GM19324 (cell line): ENCODE measurements at regions not wholly inside any gene's neighbourhood (a gene's known extent, or its start where the extent isn't known, plus 50 kb on each side); places are given as distances from the start of the nearest gene placed in this dataset.
"Not testable (repeated sequence)": the region's sequence is repeated elsewhere in the genome, so short reads cannot be mapped to it uniquely, and the experiment has no call there.

Source experiments
- ATAC-seq: cut with Tn5 transposase; IDR thresholded peaks from one replicate; pipeline ENCODE4 v1.9.1; 2021; ENCODE audit warnings: mild to moderate bottlenecking, moderate library complexity; ENCODE audit not compliant: unreplicated experiment, low FRiP score

DNA sequence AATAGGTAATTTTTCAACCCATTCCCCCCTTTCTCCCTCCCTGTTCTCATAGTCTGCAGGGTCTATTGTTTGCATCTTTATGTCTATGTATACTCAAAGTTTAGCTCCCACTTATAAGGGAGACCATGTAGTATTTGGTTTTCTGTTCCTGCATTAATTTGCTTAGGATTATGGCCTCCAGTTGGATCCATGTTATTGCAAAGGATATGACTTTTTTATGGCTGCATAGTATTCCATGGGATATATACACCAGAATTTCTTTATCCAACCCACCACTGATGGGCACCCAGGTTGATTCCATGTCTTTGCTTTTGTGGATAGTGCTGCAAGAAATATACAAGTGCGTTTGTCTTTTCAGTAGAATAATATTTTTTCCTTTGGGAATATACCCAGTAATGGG is 761.6 kb upstream of the GRAMD2B start:
- no peak for ATAC-seq

DNA sequence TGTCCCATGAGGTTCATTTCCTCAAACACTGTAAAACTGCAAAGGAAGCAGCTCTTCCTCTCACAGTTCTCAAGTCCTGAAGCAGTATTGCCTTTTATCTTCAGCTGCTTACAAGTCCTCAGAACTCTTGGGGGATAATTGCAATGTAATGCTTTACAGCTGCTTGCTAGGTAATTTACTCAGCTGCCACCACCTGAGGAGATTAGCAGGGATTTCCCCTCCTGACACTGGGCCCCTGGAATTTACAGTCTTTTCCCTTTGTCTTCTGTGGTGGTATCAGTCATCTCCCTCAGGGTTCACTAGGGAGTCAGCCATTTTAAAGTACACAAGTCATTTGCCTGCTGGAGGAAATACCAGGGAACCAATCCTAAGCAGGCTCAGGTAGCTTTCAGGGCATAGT is 754.3 kb upstream of the GRAMD2B start:
- ATAC-seq = no peak

DNA sequence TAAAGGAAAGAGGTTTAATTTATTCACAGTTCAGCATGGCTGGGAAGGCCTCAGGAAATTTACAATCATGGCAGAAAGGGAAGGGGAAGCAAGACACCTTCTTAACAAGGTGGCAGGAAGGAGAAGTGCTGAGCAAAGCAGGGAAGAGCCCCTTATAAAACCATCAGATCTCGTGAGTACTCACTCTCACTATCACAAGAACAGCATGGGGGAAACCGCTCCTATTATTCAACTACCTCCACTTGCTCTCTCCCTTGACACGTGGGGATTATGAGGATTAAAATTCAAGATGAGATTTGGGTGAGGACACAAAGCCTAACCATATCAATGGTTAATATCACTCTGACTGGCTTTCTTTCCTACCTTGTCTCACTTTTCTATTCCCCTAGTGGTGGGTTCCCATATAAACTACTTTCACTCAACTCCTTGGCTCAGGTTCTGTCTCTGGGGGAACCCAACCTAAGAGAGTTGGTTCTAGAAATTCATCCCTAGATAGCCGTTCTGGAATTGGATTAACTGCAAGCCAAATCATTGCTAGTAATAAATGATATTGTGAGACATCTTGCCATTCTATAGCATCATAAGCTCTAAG is 749.8 kb upstream of the GRAMD2B start:
- no peak for ATAC-seq

- no peak for ATAC-seq
These were observed 743.7 kb upstream of the GRAMD2B start for GRCh38 chr5:125679522-125679921.

- ATAC-seq = no peak
These were observed 739.5 kb upstream of the GRAMD2B start for GRCh38 chr5:125683669-125684068.

DNA sequence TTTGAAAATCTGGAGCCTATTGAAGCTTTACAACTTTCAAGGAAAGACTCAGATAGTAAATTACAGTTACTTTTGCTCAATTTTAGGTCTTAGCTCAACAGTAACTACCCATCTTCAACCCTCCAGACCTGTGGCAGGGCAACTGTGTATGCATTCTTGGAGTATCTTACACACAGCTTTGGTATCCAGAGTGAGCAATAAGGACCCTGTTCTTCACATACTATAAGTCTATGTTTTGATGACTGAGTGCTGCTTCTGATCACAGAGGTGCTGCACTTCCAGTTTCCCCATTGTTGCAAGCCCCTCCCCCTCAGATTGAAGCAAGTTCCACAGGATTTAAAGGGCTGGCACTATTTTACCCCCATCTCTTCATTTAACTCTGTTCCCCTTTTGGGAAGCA is 737.4 kb upstream of the GRAMD2B start:
- no peak for ATAC-seq

GRCh38 chr5:125691738-125692530 is 731.3 kb upstream of the GRAMD2B start:
- ATAC-seq = not testable (repeated sequence)

DNA sequence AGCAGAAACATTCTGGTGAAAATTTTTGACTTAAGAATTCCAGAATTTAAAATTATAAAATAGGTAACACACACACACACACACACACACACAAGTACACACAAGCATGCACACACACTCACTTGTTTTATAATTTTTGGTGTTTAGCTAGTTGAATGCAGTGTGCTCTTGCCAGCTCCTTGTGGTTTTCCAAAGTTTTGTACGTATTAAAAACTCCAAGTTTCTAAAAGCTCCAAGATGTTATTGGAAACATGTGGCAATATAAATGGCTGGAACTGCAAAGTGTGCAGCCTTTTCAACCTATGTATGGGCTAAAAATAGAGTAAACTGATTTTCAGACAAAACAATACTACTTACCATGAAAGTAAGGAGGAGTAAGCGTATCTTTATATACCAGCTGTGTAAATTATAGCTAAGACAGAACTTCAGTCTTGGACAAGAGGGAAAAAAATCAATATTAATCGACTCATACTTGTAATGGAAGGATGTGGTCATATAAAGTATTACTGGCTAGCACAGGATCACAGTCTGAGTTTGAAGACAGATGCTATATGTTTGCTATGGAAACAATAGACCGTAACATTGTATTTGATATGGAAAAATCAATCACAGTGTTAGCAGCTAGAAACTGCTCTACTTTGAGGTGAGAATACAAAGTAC is 727.1 kb upstream of the GRAMD2B start:
- ATAC-seq = no peak

DNA sequence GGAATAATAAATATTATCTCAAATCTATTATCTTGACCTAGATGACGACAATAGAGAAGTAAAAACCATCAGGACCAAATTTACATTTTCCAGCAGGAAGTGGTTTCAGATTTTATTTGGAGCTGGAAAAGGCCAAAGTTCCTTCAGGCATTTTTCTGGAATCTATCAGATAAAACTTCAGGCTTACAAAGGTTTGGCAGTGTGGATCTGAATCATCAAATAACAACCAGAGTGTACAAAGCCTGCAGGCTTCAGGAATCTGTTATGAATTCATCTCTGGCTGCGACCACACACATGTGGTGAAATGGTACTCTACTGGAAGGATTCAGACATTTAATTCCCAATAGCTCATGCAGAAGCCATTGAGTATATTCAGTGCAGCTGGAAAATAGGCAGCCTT is 726.4 kb upstream of the GRAMD2B start:
- ATAC-seq = no peak

DNA sequence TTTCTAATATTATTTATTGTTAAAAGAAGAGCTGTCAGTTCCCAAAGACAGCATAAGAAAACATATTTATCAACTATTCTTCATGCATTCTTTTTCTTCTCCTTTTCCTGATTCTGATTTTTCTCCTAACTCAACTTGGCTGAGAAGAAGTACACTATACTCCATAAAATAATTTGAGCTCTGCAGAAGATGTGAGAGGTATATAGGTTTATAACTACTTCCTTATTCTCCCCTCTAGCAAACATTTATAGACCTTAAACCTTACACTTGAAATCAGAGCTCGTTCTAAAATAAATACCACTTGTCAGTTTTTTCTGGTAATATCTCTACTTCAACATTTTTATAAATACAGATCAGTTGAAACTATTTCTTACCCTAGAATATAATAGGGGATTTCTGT is 724.8 kb upstream of the GRAMD2B start:
- ATAC-seq = no peak

- ATAC-seq = no peak
These were observed 723.3 kb upstream of the GRAMD2B start for GRCh38 chr5:125699860-125700259.

DNA sequence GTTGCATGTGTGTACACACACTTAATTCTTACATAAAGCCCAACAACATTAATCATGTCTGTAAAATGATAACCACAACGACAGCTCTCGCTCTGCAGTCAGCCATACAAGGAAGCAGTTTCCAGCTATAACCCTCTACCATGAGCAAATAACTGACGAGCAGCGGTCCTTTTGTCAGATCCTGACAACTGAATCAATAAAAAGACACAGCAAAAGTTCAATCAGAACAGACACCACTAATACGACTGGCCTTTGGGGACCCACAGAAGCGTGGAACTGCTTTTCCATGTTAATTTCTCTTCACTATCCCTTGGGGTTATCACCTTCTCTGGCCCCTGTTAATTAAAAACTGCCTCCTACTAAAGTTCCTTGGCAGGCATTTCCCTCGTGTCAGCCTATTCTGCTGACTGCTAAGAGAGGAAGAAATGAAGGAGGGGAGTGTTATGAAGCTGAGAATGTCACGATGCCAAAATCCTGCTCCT is 722.8 kb upstream of the GRAMD2B start:
- ATAC-seq = no peak

DNA sequence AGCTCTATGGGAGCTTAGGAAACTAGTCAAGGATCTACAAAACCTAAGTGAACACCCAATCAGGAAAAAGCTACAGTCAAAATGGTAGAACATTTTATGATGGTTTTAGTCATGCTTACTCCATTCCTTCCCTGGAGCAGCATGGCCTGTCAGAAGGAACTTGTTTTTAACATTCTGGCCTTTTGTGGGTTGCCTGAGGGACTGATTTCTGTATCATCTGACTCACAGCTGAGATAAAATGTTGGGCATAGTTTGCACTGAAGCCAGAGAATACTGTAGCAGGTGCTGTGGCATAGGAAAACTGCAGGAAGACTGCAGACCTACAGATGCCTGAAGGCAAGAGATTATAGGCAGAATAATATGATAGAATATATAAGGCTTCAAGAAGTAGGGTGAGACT is 719.6 kb upstream of the GRAMD2B start:
- ATAC-seq = no peak

GRCh38 chr5:125704888-125705287 is 718.3 kb upstream of the GRAMD2B start:
- no peak for ATAC-seq

DNA sequence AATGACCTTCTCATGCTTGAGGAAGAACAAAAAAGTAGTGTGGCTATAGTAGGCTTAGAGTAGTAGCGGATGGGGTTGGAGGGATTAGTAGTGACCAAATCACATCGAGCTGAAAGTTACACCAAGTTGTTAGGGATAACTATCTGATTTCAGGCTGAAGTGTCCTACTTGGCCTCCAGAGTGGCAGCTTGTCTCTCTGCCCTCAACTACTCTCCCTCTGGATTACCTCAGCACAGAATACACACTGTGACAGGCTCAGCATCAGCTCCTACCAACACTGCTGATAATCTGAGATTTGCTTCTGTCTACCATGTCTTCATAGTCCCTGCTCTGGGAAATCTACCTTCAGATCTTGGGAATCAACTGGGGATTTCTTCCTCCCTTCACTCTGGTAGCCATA is 714.6 kb upstream of the GRAMD2B start:
- ATAC-seq = no peak

GRCh38 chr5:125710745-125711144 is 712.5 kb upstream of the GRAMD2B start:
- no peak for ATAC-seq

DNA sequence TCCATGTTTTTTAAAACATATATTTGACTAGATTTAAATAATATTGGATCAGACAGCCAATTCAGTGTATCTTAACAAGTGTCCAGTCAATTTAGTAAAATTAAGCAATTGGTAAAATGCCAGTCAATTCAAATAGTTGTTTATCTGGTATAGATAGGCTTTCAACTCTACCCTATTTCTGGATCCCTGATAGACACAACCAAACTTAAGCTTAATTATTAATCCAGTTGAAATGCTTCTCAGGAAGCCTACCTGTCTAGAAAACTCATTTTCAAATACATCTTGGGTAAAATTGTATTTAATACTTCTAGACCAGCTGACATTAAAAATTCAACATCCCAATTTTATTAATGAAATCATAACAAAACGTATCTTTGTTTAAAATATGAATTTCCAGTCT is 710.8 kb upstream of the GRAMD2B start:
- ATAC-seq = no peak

DNA sequence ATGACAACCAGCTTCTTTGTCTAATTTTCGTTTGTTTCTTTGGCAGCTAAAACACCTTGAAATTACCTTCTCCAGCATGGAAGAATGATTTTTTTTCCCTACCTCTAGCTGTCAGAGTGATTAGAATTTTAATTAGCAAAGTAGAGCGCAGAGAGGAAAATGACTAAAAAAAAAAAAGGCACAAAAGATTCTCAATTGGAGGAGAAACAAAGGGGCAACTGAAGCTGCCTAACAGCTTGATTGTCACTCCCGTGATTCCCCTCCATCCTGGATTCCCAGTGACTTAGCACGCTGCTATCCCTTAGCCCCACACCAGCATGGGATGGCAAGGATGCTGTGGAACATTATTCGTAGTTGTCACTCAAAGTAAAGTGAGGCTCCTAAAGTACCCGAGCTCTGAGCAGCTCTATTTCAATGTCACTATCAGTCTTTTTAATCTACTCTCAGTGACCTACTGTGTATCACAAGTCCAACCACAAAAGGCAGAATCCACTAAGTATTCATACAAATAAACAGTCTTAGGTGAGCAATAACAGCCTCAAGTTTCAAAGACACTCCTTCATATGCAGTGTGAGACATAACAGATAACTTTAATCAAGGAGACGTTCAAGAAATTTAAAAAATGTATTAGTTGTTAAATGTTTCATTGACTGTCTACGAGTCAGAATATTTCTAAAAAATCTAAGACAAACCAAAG is 710.0 kb upstream of the GRAMD2B start:
- ATAC-seq = no peak

DNA sequence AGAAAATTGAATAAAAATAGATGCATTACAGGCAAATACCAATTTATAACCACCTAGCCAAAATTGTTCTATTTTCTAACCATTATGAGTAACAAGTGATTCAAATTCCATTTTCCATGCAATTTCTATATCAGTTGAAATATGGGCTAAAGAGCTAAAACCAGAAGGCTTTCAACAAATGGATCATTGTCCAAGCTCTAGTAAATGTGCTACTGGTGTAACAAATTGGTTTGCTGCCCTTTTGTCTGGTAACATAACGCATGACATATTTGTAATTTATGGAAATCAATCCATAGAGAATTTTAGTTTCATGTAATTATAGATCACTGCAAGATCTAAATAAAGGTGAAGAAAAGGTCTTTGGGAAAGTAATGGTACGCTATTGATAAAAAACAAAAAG is 708.0 kb upstream of the GRAMD2B start:
- no peak for ATAC-seq

DNA sequence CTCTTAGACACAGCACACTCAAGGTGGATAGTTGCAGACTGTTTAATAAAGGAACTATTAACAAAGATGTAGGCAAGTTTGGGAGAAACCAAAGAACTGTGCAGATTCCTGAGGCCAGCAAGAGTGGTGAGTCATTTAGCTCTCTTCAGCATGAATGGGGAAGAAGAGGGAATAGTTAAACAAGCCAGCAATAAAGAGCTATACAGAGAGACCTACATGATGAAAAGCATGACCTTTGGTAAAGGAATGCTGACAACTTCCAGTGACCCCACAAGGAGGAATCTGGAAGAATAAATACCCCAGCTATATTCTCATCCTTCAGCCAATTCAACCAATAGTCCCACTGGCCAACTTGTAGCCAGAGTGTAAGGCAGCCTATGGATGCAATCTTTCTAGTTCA is 706.0 kb upstream of the GRAMD2B start:
- no peak for ATAC-seq

- no peak for ATAC-seq
These were observed 703.4 kb upstream of the GRAMD2B start for GRCh38 chr5:125719681-125720347.
